ENCODE measurements at regions not wholly inside any gene's neighbourhood (a gene's known extent, or its start where the extent isn't known, plus 50 kb on each side); places are given as distances from the start of the nearest gene placed in this dataset.

- DNase-seq: no peak
Observed at GRCh38 chr2:71919708-71920107, 228.0 kb downstream of the CYP26B1 start.

GRCh38 chr2:71910277-71910676 lies 237.4 kb downstream of the CYP26B1 start:
- no peak for DNase-seq

- no peak for DNase-seq
Observed at GRCh38 chr2:71908798-71909197, 238.9 kb downstream of the CYP26B1 start.

- no peak for DNase-seq
Observed at GRCh38 chr2:71907503-71907902, 240.2 kb downstream of the CYP26B1 start.

- DNase-seq: no peak
Observed at GRCh38 chr2:71906357-71906973, 241.2 kb downstream of the CYP26B1 start.

- no peak for DNase-seq
Observed at GRCh38 chr2:71905205-71905604, 242.5 kb downstream of the CYP26B1 start.

- no peak for DNase-seq
Observed at GRCh38 chr2:71903841-71904240, 243.8 kb downstream of the CYP26B1 start.

GRCh38 chr2:71901466-71901865 lies 246.2 kb downstream of the CYP26B1 start:
- peak; percentile 29 for DNase-seq

GRCh38 chr2:71898851-71899681 lies 248.6 kb downstream of the CYP26B1 start:
- no peak for DNase-seq

GRCh38 chr2:71898375-71898774 lies 249.3 kb downstream of the CYP26B1 start:
- DNase-seq: no peak

GRCh38 chr2:71897836-71898235 lies 249.8 kb downstream of the CYP26B1 start:
- DNase-seq: no peak

- no peak for DNase-seq
Observed at GRCh38 chr2:71897137-71897480, 250.6 kb downstream of the CYP26B1 start.

GRCh38 chr2:71896385-71897136 lies 251.1 kb downstream of the CYP26B1 start:
- DNase-seq: no peak

GRCh38 chr2:71895320-71896161 lies 252.1 kb downstream of the CYP26B1 start:
- no peak for DNase-seq

GRCh38 chr2:71894261-71894660 lies 253.4 kb downstream of the CYP26B1 start:
- no peak for DNase-seq

GRCh38 chr2:71893646-71894045 lies 254.0 kb downstream of the CYP26B1 start:
- DNase-seq: no peak

GRCh38 chr2:71892896-71893295 lies 254.8 kb downstream of the CYP26B1 start:
- no peak for DNase-seq

GRCh38 chr2:71892423-71892730 lies 255.3 kb downstream of the CYP26B1 start:
- DNase-seq: no peak

- DNase-seq: no peak
Observed at GRCh38 chr2:71891719-71892422, 255.8 kb downstream of the CYP26B1 start.

GRCh38 chr2:71891155-71891554 lies 256.5 kb downstream of the CYP26B1 start:
- DNase-seq: no peak

- peak; percentile 35 for DNase-seq
Observed at GRCh38 chr2:71889759-71890684, 257.6 kb downstream of the CYP26B1 start.

Measured in T1000 (cell line).